Upper lobe of left lung (tissue), 4 donors: ENCODE measurements at regions not wholly inside any gene's neighbourhood (a gene's known extent, or its start where the extent isn't known, plus 50 kb on each side); places are given as distances from the start of the nearest gene placed in this dataset.

Source experiments
- CTCF ChIP-seq, 6 experiments: fragments of 450-650 bp in 4 of 6; fragments of 200-600 bp in 2 of 6; sonication (generic) in 2 of 6; IDR thresholded peaks; one replicate each; pipeline ENCODE4 v1.5.1; 2016 to 2019; ENCODE audit warnings: antibody characterized with exemption in 6 of 6
- POLR2A ChIP-seq, 4 donors: fragments of 450-650 bp; IDR thresholded peaks; one replicate each; pipeline ENCODE4 v1.5.1; 2016 to 2017; ENCODE audit warnings: antibody characterized with exemption in 4 of 4, mild to moderate bottlenecking in 2 of 4

GRCh38 chr9:26142201-26142600 is 464.0 kb upstream of the TUSC1 start:
- no peak for TF ChIP-seq POLR2A (IDR thresholded peaks at IDR 0.05)
- TF ChIP-seq CTCF (IDR thresholded peaks at IDR 0.05): no peak
